ENCODE measurements at regions not wholly inside any gene's neighbourhood (a gene's known extent, or its start where the extent isn't known, plus 50 kb on each side); places are given as distances from the start of the nearest gene placed in this dataset.

- Histone ChIP-seq H3K9me3 (ENCODE audit: control insufficient read depth in 4 of 4, insufficient read depth in 3 of 4, low read length in 3 of 4) (no peaks in the 10 kb centered on the region), H3K9ac (ENCODE audit: insufficient read depth in 1 of 2, low read length in 2 of 2) (no peak overlapping the region), H3K4me1 (ENCODE audit: control insufficient read depth in 5 of 5, insufficient read depth in 5 of 5, low read length in 5 of 5) (peaks cover 0 to 26% (median 11%) of the 10 kb centered on the region in 5 donors), H3K27me3 (ENCODE audit: control insufficient read depth in 3 of 3, insufficient read depth in 3 of 3, low read length in 2 of 3) (no peaks in the 10 kb centered on the region), H3K4me3 (no peak overlapping the region), H3K36me3 (ENCODE audit: control insufficient read depth in 4 of 4, insufficient read depth in 4 of 4, low read length in 4 of 4) (no peaks in the 10 kb centered on the region), H3K27ac (ENCODE audit: low read depth in 1 of 2, low read length in 1 of 2) (no peak overlapping the region)
- no peak for TF ChIP-seq CTCF (IDR thresholded peaks at IDR 0.05; ENCODE audit: control extremely low read depth, extremely low read depth)
- no peak for ATAC-seq (ENCODE audit: insufficient read depth, low FRiP score)
- 68 to 74% methylated on average over 9 of the region's 9 CpGs for WGBS, 2 donors
- DNase-seq = no peak
Measured at GRCh38 chr6:6930223-6930880, 177.4 kb upstream of the RREB1 start.

- Histone ChIP-seq H3K27ac (ENCODE audit: low read depth in 1 of 2, low read length in 1 of 2) (no peak overlapping the region), H3K36me3 (ENCODE audit: control insufficient read depth in 4 of 4, insufficient read depth in 4 of 4, low read length in 4 of 4) (no peaks in the 10 kb centered on the region), H3K27me3 (ENCODE audit: control insufficient read depth in 3 of 3, insufficient read depth in 3 of 3, low read length in 2 of 3) (no peaks in the 10 kb centered on the region), H3K4me1 (ENCODE audit: control insufficient read depth in 5 of 5, insufficient read depth in 5 of 5, low read length in 5 of 5) (peaks cover 0 to 23% (median 11%) of the 10 kb centered on the region in 5 donors), H3K9me3 (ENCODE audit: control insufficient read depth in 4 of 4, insufficient read depth in 3 of 4, low read length in 3 of 4) (no peaks in the 10 kb centered on the region), H3K9ac (ENCODE audit: insufficient read depth in 1 of 2, low read length in 2 of 2) (no peak overlapping the region), H3K4me3 (no peak overlapping the region)
- DNase-seq (no peak), ATAC-seq (ENCODE audit: insufficient read depth, low FRiP score) (no peak)
- 62 to 67% methylated on average over 9 of the region's 9 CpGs for WGBS, 2 donors
- TF ChIP-seq CTCF (IDR thresholded peaks at IDR 0.05; ENCODE audit: control extremely low read depth, extremely low read depth) = no peak
Measured at GRCh38 chr6:6931071-6932025, 176.4 kb upstream of the RREB1 start.

GRCh38 chr6:6932341-6932740 lies 175.4 kb upstream of the RREB1 start:
- DNase-seq (no peak), ATAC-seq (ENCODE audit: insufficient read depth, low FRiP score) (no peak)
- no peak overlapping the region for H3K27ac ChIP-seq (ENCODE audit: low read depth in 1 of 2, low read length in 1 of 2)
- H3K9ac ChIP-seq (ENCODE audit: insufficient read depth in 1 of 2, low read length in 2 of 2) = no peak overlapping the region
- no peaks in the 10 kb centered on the region for H3K27me3 ChIP-seq (ENCODE audit: control insufficient read depth in 3 of 3, insufficient read depth in 3 of 3, low read length in 2 of 3)
- peaks cover 0 to 13% (median 6%) of the 10 kb centered on the region in 5 donors for H3K4me1 ChIP-seq (ENCODE audit: control insufficient read depth in 5 of 5, insufficient read depth in 5 of 5, low read length in 5 of 5)
- no peak overlapping the region for H3K4me3 ChIP-seq
- no peak for TF ChIP-seq CTCF (IDR thresholded peaks at IDR 0.05; ENCODE audit: control extremely low read depth, extremely low read depth)
- H3K36me3 ChIP-seq (ENCODE audit: control insufficient read depth in 4 of 4, insufficient read depth in 4 of 4, low read length in 4 of 4) = no peaks in the 10 kb centered on the region
- no peaks in the 10 kb centered on the region for H3K9me3 ChIP-seq (ENCODE audit: control insufficient read depth in 4 of 4, insufficient read depth in 3 of 4, low read length in 3 of 4)
- 79 to 83% methylated on average over 2 to 4 of the region's 4 CpGs for WGBS, 2 donors

Measured in lung (tissue), 11 donors.